GM12892 (cell line): ENCODE measurements at regions not wholly inside any gene's neighbourhood (a gene's known extent, or its start where the extent isn't known, plus 50 kb on each side); places are given as distances from the start of the nearest gene placed in this dataset.

Source experiments
- POLR2A ChIP-seq: IDR thresholded peaks from 2 replicates; pipeline ENCODE4 v1.6.1; 2011; ENCODE audit warnings: low read depth, low read length, control low read depth
- POLR2AphosphoS5 ChIP-seq: IDR thresholded peaks from 2 replicates; pipeline ENCODE4 v1.6.1; 2011; ENCODE audit warnings: low read depth, low read length, control low read depth

GRCh38 chr15:87483468-87483867, 773.1 kb downstream of the NTRK3 start:
- TF ChIP-seq POLR2A (no peak), POLR2AphosphoS5 (no peak)
